Panc1 (cell line): ENCODE measurements at regions not wholly inside any gene's neighbourhood (a gene's known extent, or its start where the extent isn't known, plus 50 kb on each side); places are given as distances from the start of the nearest gene placed in this dataset.

Source experiments
- ATAC-seq: fragments of 200-7000 bp; cut with Tn5 transposase; 2 replicates; pipeline ENCODE4 v1.9.1; 2020; ENCODE audit warnings: mild to moderate bottlenecking, moderate library complexity
- BruUV-seq: library from RNA; stranded (reverse); fragments of 400-500 nt; replicated peaks from 2 replicates; lab custom pipeline; 2021; lab: Mats Ljungman, UMichigan
- CTCF ChIA-PET: fragments of 300-600 bp; sonication (Branson Sonifier 250); formaldehyde crosslinking; loops from one replicate; lab custom pipeline; 2022; ENCODE audit warnings: antibody characterized with exemption; lab: Charles Lee
- POLR2A ChIA-PET: fragments of 300-600 bp; sonication (Branson Sonifier 250); formaldehyde crosslinking; loops from one replicate; lab custom pipeline; 2022; ENCODE audit warnings: antibody characterized with exemption; lab: Charles Lee
- DNase-seq: peaks from one replicate; pipeline ENCODE4 v3.0.0-alpha.2; 2010; ENCODE audit warnings: low read depth, low spot score
- H3K27ac ChIP-seq: 2 replicates; pipeline ENCODE4 v1.5.1; 2011; ENCODE audit warnings: mild to moderate bottlenecking, low read length, inconsistent platforms
- H3K27me3 ChIP-seq: fragments of 200-500 bp; sonication (Bioruptor generic); 2 replicates; pipeline ENCODE4 v1.6.0; 2014; ENCODE audit warnings: low read length, inconsistent platforms; ENCODE audit not compliant: control insufficient read depth, insufficient read depth
- H3K36me3 ChIP-seq: fragments of 200-500 bp; sonication (Bioruptor generic); 2 replicates; pipeline ENCODE4 v1.5.1; 2014; ENCODE audit warnings: inconsistent platforms, mild to moderate bottlenecking, low read length, moderate library complexity; ENCODE audit not compliant: control insufficient read depth, insufficient read depth
- H3K4me1 ChIP-seq: 2 replicates; pipeline ENCODE4 v1.5.1; 2011; ENCODE audit warnings: inconsistent platforms, mild to moderate bottlenecking, low read length, moderate library complexity; ENCODE audit not compliant: control insufficient read depth, insufficient read depth
- H3K4me3 ChIP-seq, 2 experiments: 2 replicates each; pipeline ENCODE4 v1.5.1; 2011 to 2012; ENCODE audit warnings: low read depth in 2 of 2, low read length in 2 of 2, mild to moderate bottlenecking in 2 of 2, inconsistent platforms in 1 of 2, moderate library complexity in 1 of 2
- H3K9me3 ChIP-seq: fragments of 200-500 bp; sonication (Bioruptor generic); 2 replicates; pipeline ENCODE4 v1.5.1; 2014; ENCODE audit warnings: low read depth, mild to moderate bottlenecking, inconsistent platforms, low read length, moderate library complexity; ENCODE audit not compliant: control insufficient read depth, insufficient read depth
- CTCF ChIP-seq: fragments of 450-650 bp; IDR thresholded peaks from 2 replicates; pipeline ENCODE4 v1.5.1; 2017; ENCODE audit warnings: mild to moderate bottlenecking
- POLR2AphosphoS5 ChIP-seq: IDR thresholded peaks from 2 replicates; pipeline ENCODE4 v1.6.1; 2012; ENCODE audit warnings: mild to moderate bottlenecking, low read depth, low read length, moderate library complexity
- REST ChIP-seq, 2 experiments: IDR thresholded peaks; 2 replicates each; pipeline ENCODE4 v1.6.1; 2011 to 2012; ENCODE audit warnings: low read depth in 2 of 2, control low read depth in 1 of 2, low read length in 1 of 2, mild to moderate bottlenecking in 1 of 2, moderate library complexity in 1 of 2; ENCODE audit not compliant: insufficient read depth in 1 of 2
- SIN3A ChIP-seq: IDR thresholded peaks from 2 replicates; pipeline ENCODE4 v1.6.1; 2012; ENCODE audit warnings: low read depth, mild to moderate bottlenecking, low read length, moderate library complexity, borderline replicate concordance; ENCODE audit not compliant: insufficient read depth
- TCF7L2 ChIP-seq: IDR thresholded peaks from 2 replicates; pipeline ENCODE4 v1.6.1; 2011; ENCODE audit warnings: mild to moderate bottlenecking, low read depth, low read length, inconsistent platforms
- in situ Hi-C: cut with HindIII; loops from 2 replicates; pipeline ENCODE4 v1.10.0; 2016; ENCODE audit warnings: low sequenced_read_pairs, low pct_unique_long_range_greater_than_20kb
- intact Hi-C: fragments of 100-400 bp; cut with micrococcal nuclease; formaldehyde crosslinking; loops from one replicate; pipeline ENCODE4 v1.10.0; 2022; ENCODE audit not compliant: unreplicated experiment

GRCh38 chr7:114196517-114196916 lies 218.1 kb upstream of the FOXP2 start:
- intact Hi-C loops: no loop called here
- H3K36me3 ChIP-seq: no peaks in the 10 kb centered on the region; the same call in 1 of the 2 replicates
- DNase-seq (no peak), ATAC-seq (no peak)
- no peak overlapping the region for H3K27ac ChIP-seq
- ChIA-PET POLR2A (no interaction called here), CTCF (no interaction called here)
- no TSS peak for BruUV-seq
- H3K4me1 ChIP-seq: no peaks in the 10 kb centered on the region
- in situ Hi-C loops: no loop called here
- no peaks in the 10 kb centered on the region for H3K27me3 ChIP-seq
- no peaks in the 10 kb centered on the region for H3K9me3 ChIP-seq
- TF ChIP-seq POLR2AphosphoS5: no peak
- no peak for TF ChIP-seq REST (IDR thresholded peaks at IDR 0.05; ENCODE audit: insufficient read depth in 1 of 2, low read depth in 2 of 2, low read length in 1 of 2)
- no peak for TF ChIP-seq SIN3A
- TF ChIP-seq CTCF: no peak
- TF ChIP-seq TCF7L2: no peak
- no peak overlapping the region for H3K4me3 ChIP-seq

DNA sequence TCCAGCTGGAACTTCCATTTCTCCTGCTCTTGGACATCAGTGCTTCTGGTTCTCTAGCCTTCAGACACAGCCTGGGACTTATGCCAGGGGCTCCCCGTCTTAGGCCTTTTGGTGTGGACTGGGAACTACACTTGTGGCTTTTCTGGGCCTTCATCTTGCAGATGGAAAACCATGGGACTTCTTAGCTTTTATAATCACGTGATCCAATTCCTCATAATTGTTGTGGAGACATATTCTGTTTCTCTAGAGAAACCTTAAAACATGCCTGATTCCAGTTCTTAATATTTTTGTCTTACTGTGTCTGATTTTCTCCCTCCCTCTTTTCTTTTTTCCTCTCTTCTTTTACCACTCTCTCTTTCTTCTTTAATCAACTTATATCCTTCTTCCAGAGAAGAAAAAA lies 224.2 kb upstream of the FOXP2 start:
- Histone ChIP-seq H3K4me3 (no peak overlapping the region), H3K27me3 (no peaks in the 10 kb centered on the region), H3K4me1 (no peaks in the 10 kb centered on the region), H3K36me3 (no peaks in the 10 kb centered on the region; the same call in 1 of the 2 replicates), H3K27ac (no peak overlapping the region), H3K9me3 (no peaks in the 10 kb centered on the region)
- intact Hi-C loops (no loop called here), in situ Hi-C loops (no loop called here)
- no peak for TF ChIP-seq CTCF
- BruUV-seq: no TSS peak
- CTCF ChIA-PET: no interaction called here
- no peak for DNase-seq
- POLR2A ChIA-PET: no interaction called here
- ATAC-seq: no peak
